HG02852 (cell line): ENCODE measurements at regions not wholly inside any gene's neighbourhood (a gene's known extent, or its start where the extent isn't known, plus 50 kb on each side); places are given as distances from the start of the nearest gene placed in this dataset.
"Not testable (repeated sequence)": the region's sequence is repeated elsewhere in the genome, so short reads cannot be mapped to it uniquely, and the experiment has no call there.

Source experiments
- ATAC-seq: cut with Tn5 transposase; IDR thresholded peaks from one replicate; pipeline ENCODE4 v1.9.1; 2021; ENCODE audit warnings: mild to moderate bottlenecking, moderate library complexity; ENCODE audit not compliant: unreplicated experiment

GRCh38 chr4:66225539-66225938 is 555.2 kb upstream of the EPHA5 start:
- ATAC-seq: no peak

GRCh38 chr4:66223068-66223703 is 552.9 kb upstream of the EPHA5 start:
- ATAC-seq: no peak

- ATAC-seq: no peak
Observed at GRCh38 chr4:66219401-66219800, 549.1 kb upstream of the EPHA5 start.

- ATAC-seq: no peak
Observed at GRCh38 chr4:66216252-66216651, 546.0 kb upstream of the EPHA5 start.

GRCh38 chr4:66212489-66212888 is 542.2 kb upstream of the EPHA5 start:
- no peak for ATAC-seq

- ATAC-seq: no peak
Observed at GRCh38 chr4:66204534-66205247, 534.4 kb upstream of the EPHA5 start.

GRCh38 chr4:66202870-66203269 is 532.6 kb upstream of the EPHA5 start:
- ATAC-seq: no peak

- no peak for ATAC-seq
Observed at GRCh38 chr4:66197451-66197850, 527.2 kb upstream of the EPHA5 start.

- no peak for ATAC-seq
Observed at GRCh38 chr4:66193487-66193886, 523.2 kb upstream of the EPHA5 start.

GRCh38 chr4:66187175-66187720 is 517.0 kb upstream of the EPHA5 start:
- no peak for ATAC-seq

- no peak for ATAC-seq
Observed at GRCh38 chr4:66186095-66186494, 515.8 kb upstream of the EPHA5 start.

GRCh38 chr4:66182636-66183035 is 512.3 kb upstream of the EPHA5 start:
- no peak for ATAC-seq

- no peak for ATAC-seq
Observed at GRCh38 chr4:66178906-66179305, 508.6 kb upstream of the EPHA5 start.

GRCh38 chr4:66169341-66169740 is 499.1 kb upstream of the EPHA5 start:
- no peak for ATAC-seq

- no peak for ATAC-seq
Observed at GRCh38 chr4:66164869-66165268, 494.6 kb upstream of the EPHA5 start.

GRCh38 chr4:66160606-66161005 is 490.3 kb upstream of the EPHA5 start:
- ATAC-seq: no peak

- no peak for ATAC-seq
Observed at GRCh38 chr4:66157594-66157993, 487.3 kb upstream of the EPHA5 start.

- ATAC-seq: no peak
Observed at GRCh38 chr4:66130042-66130441, 459.8 kb upstream of the EPHA5 start.

GRCh38 chr4:66123831-66124413 is 453.6 kb upstream of the EPHA5 start:
- ATAC-seq: no peak

- no peak for ATAC-seq
Observed at GRCh38 chr4:66123190-66123589, 452.9 kb upstream of the EPHA5 start.

GRCh38 chr4:66115231-66115630 is 444.9 kb upstream of the EPHA5 start:
- not testable (repeated sequence) for ATAC-seq

GRCh38 chr4:66108898-66109297 is 438.6 kb upstream of the EPHA5 start:
- ATAC-seq: no peak
